ENCODE measurements at regions not wholly inside any gene's neighbourhood (a gene's known extent, or its start where the extent isn't known, plus 50 kb on each side); places are given as distances from the start of the nearest gene placed in this dataset.

DNA sequence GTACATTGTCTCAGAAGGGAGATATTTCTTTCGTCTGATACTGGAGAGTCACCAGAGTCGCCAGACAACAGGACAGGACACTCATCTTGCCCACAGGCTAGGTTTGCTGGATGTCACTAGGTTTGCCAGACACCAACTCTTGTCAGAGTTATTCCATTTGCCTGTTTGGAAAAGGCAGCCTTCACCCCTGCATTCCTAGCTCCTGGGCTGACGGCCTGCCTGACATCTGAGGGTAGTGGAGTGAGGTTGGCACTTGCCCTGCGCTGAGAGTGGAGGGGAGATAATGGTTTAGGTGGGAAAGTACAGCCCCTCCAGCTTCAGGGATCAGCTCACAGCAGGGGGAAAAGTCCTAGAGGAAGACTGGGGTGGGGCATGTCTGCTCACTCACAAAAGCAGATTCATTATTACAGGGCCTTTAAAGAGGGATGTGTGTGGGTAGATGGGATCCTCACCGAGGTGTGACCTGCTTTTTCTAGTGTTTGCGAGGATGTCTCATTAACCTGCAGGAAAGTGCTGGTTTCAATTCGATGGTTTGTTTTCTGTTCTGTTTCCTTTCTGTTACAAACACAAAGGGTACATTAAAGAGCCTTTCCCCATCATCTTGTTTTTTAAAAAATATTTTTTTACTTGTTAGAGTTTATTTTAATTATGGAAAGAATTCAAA is 79.3 kb upstream of the TNS3 start:
- TF ChIP-seq POLR2A (IDR thresholded peaks at IDR 0.05; ENCODE audit: insufficient read depth in 1 of 2, low read depth in 2 of 2, low read length in 2 of 2) (no peak), SMAD1 (CRISPR knock-in tag; IDR thresholded peaks at IDR 0.05; ENCODE audit: borderline replicate concordance, low read depth) (no peak), ZNF749 (CRISPR knock-in tag; IDR thresholded peaks at IDR 0.05; ENCODE audit: borderline replicate concordance) (no peak), BHLHE40 (IDR thresholded peaks at IDR 0.05; ENCODE audit: low read length) (no peak), FOXJ3 (CRISPR knock-in tag; IDR thresholded peaks at IDR 0.05; ENCODE audit: borderline replicate concordance) (no peak), POLR2AphosphoS2 (IDR thresholded peaks at IDR 0.05; ENCODE audit: low read depth, low read length) (no peak), NFYB (CRISPR knock-in tag; IDR thresholded peaks at IDR 0.05) (no peak), ATF1 (CRISPR knock-in tag; IDR thresholded peaks at IDR 0.05) (no peak)
- TF ChIP-seq, protein P1, sequence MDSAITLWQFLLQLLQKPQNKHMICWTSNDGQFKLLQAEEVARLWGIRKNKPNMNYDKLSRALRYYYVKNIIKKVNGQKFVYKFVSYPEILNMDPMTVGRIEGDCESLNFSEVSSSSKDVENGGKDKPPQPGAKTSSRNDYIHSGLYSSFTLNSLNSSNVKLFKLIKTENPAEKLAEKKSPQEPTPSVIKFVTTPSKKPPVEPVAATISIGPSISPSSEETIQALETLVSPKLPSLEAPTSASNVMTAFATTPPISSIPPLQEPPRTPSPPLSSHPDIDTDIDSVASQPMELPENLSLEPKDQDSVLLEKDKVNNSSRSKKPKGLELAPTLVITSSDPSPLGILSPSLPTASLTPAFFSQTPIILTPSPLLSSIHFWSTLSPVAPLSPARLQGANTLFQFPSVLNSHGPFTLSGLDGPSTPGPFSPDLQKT (CRISPR knock-in tag; IDR thresholded peaks at IDR 0.05; ENCODE audit: borderline replicate concordance), result no peak
- TF ChIP-seq, protein P2, sequence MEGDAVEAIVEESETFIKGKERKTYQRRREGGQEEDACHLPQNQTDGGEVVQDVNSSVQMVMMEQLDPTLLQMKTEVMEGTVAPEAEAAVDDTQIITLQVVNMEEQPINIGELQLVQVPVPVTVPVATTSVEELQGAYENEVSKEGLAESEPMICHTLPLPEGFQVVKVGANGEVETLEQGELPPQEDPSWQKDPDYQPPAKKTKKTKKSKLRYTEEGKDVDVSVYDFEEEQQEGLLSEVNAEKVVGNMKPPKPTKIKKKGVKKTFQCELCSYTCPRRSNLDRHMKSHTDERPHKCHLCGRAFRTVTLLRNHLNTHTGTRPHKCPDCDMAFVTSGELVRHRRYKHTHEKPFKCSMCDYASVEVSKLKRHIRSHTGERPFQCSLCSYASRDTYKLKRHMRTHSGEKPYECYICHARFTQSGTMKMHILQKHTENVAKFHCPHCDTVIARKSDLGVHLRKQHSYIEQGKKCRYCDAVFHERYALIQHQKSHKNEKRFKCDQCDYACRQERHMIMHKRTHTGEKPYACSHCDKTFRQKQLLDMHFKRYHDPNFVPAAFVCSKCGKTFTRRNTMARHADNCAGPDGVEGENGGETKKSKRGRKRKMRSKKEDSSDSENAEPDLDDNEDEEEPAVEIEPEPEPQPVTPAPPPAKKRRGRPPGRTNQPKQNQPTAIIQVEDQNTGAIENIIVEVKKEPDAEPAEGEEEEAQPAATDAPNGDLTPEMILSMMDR (CRISPR knock-in tag; IDR thresholded peaks at IDR 0.05), result no peak
- TF ChIP-seq, protein P3, sequence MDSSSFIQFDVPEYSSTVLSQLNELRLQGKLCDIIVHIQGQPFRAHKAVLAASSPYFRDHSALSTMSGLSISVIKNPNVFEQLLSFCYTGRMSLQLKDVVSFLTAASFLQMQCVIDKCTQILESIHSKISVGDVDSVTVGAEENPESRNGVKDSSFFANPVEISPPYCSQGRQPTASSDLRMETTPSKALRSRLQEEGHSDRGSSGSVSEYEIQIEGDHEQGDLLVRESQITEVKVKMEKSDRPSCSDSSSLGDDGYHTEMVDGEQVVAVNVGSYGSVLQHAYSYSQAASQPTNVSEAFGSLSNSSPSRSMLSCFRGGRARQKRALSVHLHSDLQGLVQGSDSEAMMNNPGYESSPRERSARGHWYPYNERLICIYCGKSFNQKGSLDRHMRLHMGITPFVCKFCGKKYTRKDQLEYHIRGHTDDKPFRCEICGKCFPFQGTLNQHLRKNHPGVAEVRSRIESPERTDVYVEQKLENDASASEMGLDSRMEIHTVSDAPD (CRISPR knock-in tag; IDR thresholded peaks at IDR 0.05), result no peak
- TF ChIP-seq, protein P4, sequence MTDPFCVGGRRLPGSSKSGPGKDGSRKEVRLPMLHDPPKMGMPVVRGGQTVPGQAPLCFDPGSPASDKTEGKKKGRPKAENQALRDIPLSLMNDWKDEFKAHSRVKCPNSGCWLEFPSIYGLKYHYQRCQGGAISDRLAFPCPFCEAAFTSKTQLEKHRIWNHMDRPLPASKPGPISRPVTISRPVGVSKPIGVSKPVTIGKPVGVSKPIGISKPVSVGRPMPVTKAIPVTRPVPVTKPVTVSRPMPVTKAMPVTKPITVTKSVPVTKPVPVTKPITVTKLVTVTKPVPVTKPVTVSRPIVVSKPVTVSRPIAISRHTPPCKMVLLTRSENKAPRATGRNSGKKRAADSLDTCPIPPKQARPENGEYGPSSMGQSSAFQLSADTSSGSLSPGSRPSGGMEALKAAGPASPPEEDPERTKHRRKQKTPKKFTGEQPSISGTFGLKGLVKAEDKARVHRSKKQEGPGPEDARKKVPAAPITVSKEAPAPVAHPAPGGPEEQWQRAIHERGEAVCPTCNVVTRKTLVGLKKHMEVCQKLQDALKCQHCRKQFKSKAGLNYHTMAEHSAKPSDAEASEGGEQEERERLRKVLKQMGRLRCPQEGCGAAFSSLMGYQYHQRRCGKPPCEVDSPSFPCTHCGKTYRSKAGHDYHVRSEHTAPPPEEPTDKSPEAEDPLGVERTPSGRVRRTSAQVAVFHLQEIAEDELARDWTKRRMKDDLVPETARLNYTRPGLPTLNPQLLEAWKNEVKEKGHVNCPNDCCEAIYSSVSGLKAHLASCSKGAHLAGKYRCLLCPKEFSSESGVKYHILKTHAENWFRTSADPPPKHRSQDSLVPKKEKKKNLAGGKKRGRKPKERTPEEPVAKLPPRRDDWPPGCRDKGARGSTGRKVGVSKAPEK (CRISPR knock-in tag; IDR thresholded peaks at IDR 0.05; ENCODE audit: borderline replicate concordance), result no peak
- TF ChIP-seq, protein P5, sequence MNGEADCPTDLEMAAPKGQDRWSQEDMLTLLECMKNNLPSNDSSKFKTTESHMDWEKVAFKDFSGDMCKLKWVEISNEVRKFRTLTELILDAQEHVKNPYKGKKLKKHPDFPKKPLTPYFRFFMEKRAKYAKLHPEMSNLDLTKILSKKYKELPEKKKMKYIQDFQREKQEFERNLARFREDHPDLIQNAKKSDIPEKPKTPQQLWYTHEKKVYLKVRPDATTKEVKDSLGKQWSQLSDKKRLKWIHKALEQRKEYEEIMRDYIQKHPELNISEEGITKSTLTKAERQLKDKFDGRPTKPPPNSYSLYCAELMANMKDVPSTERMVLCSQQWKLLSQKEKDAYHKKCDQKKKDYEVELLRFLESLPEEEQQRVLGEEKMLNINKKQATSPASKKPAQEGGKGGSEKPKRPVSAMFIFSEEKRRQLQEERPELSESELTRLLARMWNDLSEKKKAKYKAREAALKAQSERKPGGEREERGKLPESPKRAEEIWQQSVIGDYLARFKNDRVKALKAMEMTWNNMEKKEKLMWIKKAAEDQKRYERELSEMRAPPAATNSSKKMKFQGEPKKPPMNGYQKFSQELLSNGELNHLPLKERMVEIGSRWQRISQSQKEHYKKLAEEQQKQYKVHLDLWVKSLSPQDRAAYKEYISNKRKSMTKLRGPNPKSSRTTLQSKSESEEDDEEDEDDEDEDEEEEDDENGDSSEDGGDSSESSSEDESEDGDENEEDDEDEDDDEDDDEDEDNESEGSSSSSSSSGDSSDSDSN (CRISPR knock-in tag; IDR thresholded peaks at IDR 0.05), result no peak

Data from HepG2 (cell line).